ENCODE measurements at regions not wholly inside any gene's neighbourhood (a gene's known extent, or its start where the extent isn't known, plus 50 kb on each side); places are given as distances from the start of the nearest gene placed in this dataset.

- no peak for DNase-seq (ENCODE audit: low read depth in 3 of 3, low spot score in 2 of 3)
These were observed 90.9 kb upstream of the KLF7 start for GRCh38 chr2:207256476-207257207.

GRCh38 chr2:207257251-207258250 lies 91.8 kb upstream of the KLF7 start:
- DNase-seq (ENCODE audit: low read depth in 3 of 3, low spot score in 2 of 3), result no peak

GRCh38 chr2:207258263-207258991 lies 92.7 kb upstream of the KLF7 start:
- no peak for DNase-seq (ENCODE audit: low read depth in 3 of 3, low spot score in 2 of 3)

- DNase-seq (ENCODE audit: low read depth in 3 of 3, low spot score in 2 of 3), result no peak
These were observed 94.3 kb upstream of the KLF7 start for GRCh38 chr2:207260021-207260420.

- DNase-seq (ENCODE audit: low read depth in 3 of 3, low spot score in 2 of 3), result no peak
These were observed 95.2 kb upstream of the KLF7 start for GRCh38 chr2:207260947-207261346.

- DNase-seq (ENCODE audit: low read depth in 3 of 3, low spot score in 2 of 3), result no peak
These were observed 98.6 kb upstream of the KLF7 start for GRCh38 chr2:207264310-207264709.

GRCh38 chr2:207265332-207265731 lies 99.6 kb upstream of the KLF7 start:
- no peak for DNase-seq (ENCODE audit: low read depth in 3 of 3, low spot score in 2 of 3)

GRCh38 chr2:207265869-207266268 lies 100.1 kb upstream of the KLF7 start:
- no peak for DNase-seq (ENCODE audit: low read depth in 3 of 3, low spot score in 2 of 3)

GRCh38 chr2:207266648-207267047 lies 100.9 kb upstream of the KLF7 start:
- no peak for DNase-seq (ENCODE audit: low read depth in 3 of 3, low spot score in 2 of 3)

GRCh38 chr2:207269038-207269437 lies 103.3 kb upstream of the KLF7 start:
- DNase-seq (ENCODE audit: low read depth in 3 of 3, low spot score in 2 of 3), result no peak

- DNase-seq (ENCODE audit: low read depth in 3 of 3, low spot score in 2 of 3), result no peak
These were observed 108.9 kb upstream of the KLF7 start for GRCh38 chr2:207274530-207275189.

- no peak for DNase-seq (ENCODE audit: low read depth in 3 of 3, low spot score in 2 of 3)
These were observed 110.0 kb upstream of the KLF7 start for GRCh38 chr2:207275779-207276178.

- no peak for DNase-seq (ENCODE audit: low read depth in 3 of 3, low spot score in 2 of 3)
These were observed 110.5 kb upstream of the KLF7 start for GRCh38 chr2:207276248-207276647.

GRCh38 chr2:207276858-207277257 lies 111.1 kb upstream of the KLF7 start:
- DNase-seq (ENCODE audit: low read depth in 3 of 3, low spot score in 2 of 3), result no peak

- no peak for DNase-seq (ENCODE audit: low read depth in 3 of 3, low spot score in 2 of 3)
These were observed 113.8 kb upstream of the KLF7 start for GRCh38 chr2:207279520-207279919.

GRCh38 chr2:207281436-207281835 lies 115.7 kb upstream of the KLF7 start:
- DNase-seq (ENCODE audit: low read depth in 3 of 3, low spot score in 2 of 3), result no peak

- DNase-seq (ENCODE audit: low read depth in 3 of 3, low spot score in 2 of 3), result no peak
These were observed 117.2 kb upstream of the KLF7 start for GRCh38 chr2:207282916-207283315.

GRCh38 chr2:207283356-207283755 lies 117.6 kb upstream of the KLF7 start:
- no peak for DNase-seq (ENCODE audit: low read depth in 3 of 3, low spot score in 2 of 3)

- no peak for DNase-seq (ENCODE audit: low read depth in 3 of 3, low spot score in 2 of 3)
These were observed 119.1 kb upstream of the KLF7 start for GRCh38 chr2:207284556-207285472.

GRCh38 chr2:207285473-207285815 lies 119.7 kb upstream of the KLF7 start:
- DNase-seq (ENCODE audit: low read depth in 3 of 3, low spot score in 2 of 3), result no peak

Data from right renal cortex interstitium (tissue), 3 donors.